Vagina (tissue), 2 donors: ENCODE measurements at regions not wholly inside any gene's neighbourhood (a gene's known extent, or its start where the extent isn't known, plus 50 kb on each side); places are given as distances from the start of the nearest gene placed in this dataset.

ENCODE experiments used
- CTCF ChIP-seq, 3 experiments: fragments of 450-650 bp in 2 of 3; fragments of 200-600 bp in 1 of 3; sonication (generic) in 1 of 3; IDR thresholded peaks; one replicate each; pipeline ENCODE4 v1.5.1; 2017 to 2019; ENCODE audit warnings: antibody characterized with exemption in 3 of 3, mild to moderate bottlenecking in 2 of 3, moderate library complexity in 2 of 3
- POLR2AphosphoS5 ChIP-seq, 2 donors: sonication (generic); formaldehyde crosslinking; IDR thresholded peaks; one replicate each; pipeline ENCODE4 v1.9.0; 2017; ENCODE audit warnings: antibody characterized with exemption in 2 of 2, mild to moderate bottlenecking in 2 of 2, low read depth in 1 of 2; ENCODE audit not compliant: insufficient read depth in 1 of 2

DNA sequence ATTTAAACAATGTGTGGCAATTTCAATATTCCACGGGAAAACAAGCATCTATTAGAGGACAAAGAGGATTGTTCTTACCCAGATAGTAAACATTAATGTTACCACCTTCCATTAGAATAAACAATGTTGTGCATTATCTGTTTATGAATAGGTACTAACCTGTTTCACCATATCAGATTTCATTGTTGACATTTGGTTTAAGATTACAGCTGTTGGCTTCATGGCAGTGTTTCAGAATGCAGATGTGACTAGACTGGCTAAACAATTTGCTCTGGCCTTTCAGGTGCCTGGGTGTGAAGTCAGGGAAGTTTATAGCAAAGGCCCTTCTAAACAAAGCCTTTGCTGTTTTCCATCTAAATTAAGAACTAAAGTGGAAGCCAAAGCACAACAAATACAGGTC lies 464.7 kb upstream of the FAM47C start:
- no peak for TF ChIP-seq CTCF (IDR thresholded peaks at IDR 0.05)
- TF ChIP-seq POLR2AphosphoS5 (IDR thresholded peaks at IDR 0.05; ENCODE audit: insufficient read depth in 1 of 2, low read depth in 1 of 2) = no peak
